ENCODE measurements at regions not wholly inside any gene's neighbourhood (a gene's known extent, or its start where the extent isn't known, plus 50 kb on each side); places are given as distances from the start of the nearest gene placed in this dataset.
"Not testable (repeated sequence)": the region's sequence is repeated elsewhere in the genome, so short reads cannot be mapped to it uniquely, and the experiment has no call there.

DNA sequence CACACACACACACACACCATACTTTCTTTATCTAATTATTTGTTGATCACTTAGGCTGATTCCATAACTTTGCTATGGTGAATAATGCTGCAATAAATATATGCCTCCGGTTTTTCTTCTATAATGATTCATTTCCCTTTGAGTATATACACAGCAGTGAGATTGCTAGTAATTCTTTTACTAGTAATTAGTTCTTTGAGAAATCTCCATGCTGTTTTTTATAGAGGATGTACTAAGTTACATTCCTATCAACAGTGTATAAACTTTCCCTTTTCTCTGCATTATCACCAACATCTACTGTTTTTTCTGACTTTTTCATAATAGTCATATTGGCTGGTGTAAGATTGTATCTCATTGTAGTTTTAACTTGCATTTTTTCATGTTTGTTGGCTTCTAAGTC lies 1405.1 kb downstream of the PCDH9 start:
- no peak for DNase-seq (ENCODE audit: low read depth in 2 of 2)

DNA sequence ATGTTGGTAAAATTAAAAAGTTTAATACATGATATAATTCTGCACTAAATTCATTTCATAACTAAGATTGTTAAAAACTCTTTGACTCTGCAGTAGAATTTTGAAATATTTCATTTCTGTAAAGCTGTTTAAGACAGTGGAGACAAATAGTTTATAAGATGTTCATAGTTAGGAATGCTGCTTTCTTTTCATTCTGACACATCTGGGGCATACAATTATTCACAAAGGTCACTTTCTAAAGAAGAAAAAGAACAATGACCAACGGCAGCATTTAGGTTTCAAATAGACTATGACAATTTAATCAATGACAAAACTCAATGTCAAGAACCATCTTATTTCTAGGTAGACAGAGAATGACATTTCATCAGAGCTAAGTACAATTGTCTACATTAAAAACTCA lies 1422.1 kb downstream of the PCDH9 start:
- DNase-seq (ENCODE audit: low read depth in 2 of 2): peak; percentile 2 to 5

DNA sequence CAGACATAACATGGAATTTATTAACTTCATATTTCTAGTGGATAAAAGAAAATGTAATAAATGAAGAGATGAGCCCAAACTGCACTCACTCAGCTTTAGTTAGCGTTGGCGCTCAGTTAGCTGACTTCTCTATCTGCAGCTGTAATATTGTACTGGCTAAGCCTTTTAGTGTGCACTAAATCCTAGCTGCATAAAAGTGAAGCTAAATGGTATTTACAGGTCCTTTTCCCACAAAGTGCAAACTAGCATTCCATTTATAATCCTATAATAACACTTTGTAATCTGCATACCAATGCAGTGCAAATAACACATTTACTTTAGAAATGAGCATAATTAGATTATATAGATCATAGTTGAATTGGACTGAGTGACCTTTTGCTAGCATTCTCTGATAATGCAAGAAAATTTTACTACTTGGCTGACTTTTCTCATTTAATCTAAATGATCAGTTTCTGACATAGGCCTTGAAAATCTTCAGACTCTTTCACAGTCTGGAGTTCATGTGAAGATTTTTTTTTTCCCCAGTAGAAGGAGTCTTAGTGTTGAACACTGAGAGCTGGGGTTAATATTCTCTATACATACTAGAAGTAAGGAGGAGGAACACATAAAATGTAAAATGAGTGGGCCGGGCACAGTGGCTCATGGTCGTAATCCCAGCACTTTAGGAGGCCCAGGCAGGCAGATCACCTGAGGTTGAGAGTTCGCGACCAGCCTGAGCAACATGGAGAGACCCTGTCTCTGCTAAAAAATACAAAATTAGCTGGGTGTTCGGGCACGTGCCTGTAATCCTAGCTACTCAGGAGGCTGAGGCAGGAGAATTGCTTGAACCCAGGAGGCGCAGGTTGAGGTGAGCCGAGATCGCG lies 1426.4 kb downstream of the PCDH9 start:
- no peak for DNase-seq (ENCODE audit: low read depth in 2 of 2)

DNA sequence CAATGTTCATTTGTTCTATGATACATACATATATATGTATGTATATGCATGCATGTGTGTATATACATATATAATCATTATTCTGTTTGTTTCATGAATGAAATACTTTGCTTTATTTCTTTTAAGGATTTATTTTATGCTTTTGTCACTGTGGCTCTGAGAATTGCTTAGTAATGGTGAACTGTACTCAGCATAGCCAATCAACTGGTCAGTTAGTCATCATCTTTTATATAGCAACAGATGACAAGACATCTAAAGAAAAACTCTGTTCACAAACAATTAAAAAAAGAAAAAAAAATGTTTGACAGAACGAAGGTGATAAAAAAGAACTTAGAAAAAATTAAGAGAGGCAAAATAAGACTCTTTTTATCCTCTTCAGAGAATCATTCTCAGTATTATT lies 1440.3 kb downstream of the PCDH9 start:
- no peak for DNase-seq (ENCODE audit: low read depth in 2 of 2)

DNA sequence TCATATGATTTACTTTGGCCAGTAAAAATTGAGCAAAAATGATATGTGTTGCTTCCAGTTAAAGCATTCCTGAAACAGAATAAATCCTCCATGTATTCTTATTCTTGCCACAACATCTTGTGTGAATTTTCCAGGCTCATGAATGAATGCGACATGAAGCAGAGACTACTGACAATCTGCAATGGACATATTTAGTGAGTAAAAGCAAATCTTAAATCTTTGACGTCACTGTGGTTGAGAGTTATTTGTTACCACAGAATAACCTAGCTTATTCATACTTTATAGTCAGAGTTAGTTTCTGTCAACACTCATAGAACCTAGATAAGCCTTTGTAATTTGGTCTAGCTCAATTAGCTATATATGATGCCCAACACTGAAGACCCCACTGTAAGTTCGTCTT lies 1443.1 kb downstream of the PCDH9 start:
- peak; percentile 9 to 20 for DNase-seq (ENCODE audit: low read depth in 2 of 2)

DNA sequence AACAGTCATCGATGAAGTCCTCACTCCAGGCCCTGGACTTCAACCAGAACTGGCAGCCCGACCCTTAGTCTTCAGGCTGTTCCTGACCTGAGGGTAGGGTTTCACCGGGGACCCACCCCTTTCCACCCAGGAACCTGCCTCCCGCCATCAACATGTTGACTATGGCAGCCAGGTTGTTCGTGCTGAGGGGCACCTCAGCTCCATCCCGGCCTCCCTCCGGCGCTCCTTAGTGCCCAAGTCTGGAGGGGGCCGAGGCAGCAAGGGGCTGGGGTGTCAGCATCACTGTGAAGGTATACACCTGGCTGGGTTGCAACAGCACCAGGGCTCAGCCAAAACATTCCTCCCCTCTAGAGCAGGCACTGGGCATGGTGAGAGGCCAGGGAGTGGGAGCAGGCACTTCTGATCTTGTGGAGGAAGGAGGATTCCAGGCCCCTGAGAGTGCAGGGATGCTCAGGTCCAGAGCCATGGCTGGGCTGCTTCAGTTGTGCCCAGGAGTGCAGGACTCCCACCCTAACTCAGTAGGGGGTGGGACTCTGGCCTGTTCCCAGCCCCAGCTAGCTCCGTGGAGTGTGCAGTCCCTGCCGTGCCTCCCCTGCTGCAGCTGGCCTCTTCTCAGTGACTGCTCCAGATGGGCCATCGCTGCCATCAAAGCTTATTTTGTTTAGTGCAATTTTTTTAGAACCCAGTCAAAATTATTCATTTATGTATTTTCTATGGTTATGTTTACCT lies 1445.9 kb downstream of the PCDH9 start:
- DNase-seq (ENCODE audit: low read depth in 2 of 2): no peak

DNA sequence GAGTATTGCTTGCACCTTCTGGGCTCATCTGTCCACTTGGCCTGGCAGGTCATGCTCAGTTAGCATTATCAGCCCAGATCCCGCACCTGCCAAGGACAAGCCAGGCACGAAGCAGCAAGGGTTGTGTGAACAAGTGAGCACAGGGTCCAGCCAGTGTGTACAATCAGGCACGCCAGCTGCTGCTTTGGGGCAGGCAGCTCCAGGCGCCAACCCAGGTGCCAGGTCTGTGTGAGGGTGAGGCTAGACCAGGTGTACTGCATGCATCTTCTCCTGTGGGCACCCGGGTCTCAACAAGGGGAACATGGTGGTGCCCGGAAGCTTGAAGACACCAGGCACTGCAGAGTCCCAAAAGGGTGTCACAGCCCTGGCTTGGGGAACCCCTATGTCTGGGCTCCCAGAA lies 1446.8 kb downstream of the PCDH9 start:
- DNase-seq (ENCODE audit: low read depth in 2 of 2): no peak

DNA sequence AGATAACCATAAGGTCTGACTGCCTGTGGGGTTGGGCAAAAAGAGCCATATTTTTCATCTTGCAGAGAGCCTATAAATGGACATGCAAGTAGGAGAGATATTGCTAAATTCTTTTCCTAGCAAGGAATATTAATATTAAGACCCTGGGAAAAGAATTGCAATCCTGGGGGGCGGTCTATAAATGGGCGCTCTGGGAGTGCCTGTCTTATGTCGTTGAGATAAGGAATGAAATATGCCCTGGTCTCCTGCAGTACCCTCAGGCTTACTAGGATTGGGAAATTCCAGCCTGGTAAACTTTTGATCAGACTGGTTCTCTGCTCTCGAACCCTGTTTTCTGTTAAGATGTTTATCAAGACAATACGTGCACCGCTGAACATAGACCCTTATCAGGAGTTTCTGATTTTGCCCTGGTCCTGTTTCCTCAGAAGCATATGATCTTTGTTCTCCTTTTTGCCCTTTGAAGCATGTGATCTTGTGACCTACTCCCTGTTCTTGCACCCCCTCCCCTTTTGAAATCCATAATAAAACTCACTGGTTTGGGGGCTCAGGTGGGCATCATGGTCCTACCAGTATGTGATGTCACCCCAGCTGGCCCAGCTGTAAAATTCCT lies 1458.3 kb downstream of the PCDH9 start:
- DNase-seq (ENCODE audit: low read depth in 2 of 2): not testable (repeated sequence)

DNA sequence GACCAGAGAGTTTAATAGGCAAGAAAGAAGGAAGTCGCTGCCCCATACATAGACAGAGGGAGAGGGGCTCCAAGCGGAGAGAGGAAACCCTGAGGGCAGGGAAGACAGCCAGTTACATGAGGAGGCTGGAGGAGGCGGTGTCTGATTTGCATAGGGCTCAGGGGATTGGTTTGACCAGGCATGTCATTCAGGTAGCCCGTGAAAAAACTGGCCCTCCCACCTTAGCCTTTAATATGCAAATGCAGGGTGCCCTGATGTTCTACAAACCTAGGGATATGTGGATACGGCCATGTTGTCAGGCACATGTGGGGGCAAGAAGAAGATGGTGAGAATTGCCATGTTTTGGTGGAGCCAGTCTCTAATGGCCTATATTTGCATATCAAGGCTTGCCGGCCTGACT lies 1461.6 kb downstream of the PCDH9 start:
- no peak for DNase-seq (ENCODE audit: low read depth in 2 of 2)

DNA sequence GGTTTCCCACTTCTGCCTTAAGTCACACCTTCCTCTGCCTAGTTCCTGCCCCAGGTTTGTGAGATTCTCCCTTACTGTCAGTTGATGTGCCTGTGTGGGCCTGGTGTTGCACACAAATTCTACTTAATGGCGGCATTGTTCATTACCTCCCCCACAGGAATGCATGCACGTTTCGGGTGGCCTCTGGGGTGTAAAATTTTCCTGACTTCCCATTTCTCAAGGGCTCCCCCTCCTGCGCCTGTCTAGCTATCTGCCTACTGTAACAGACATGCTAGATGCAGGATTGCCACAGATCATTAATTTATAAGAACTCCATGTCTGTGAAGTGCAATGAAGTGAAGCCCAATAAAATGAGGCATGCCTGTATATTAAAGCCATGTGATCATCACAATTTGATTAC lies 1466.3 kb downstream of the PCDH9 start:
- no peak for DNase-seq (ENCODE audit: low read depth in 2 of 2)

DNA sequence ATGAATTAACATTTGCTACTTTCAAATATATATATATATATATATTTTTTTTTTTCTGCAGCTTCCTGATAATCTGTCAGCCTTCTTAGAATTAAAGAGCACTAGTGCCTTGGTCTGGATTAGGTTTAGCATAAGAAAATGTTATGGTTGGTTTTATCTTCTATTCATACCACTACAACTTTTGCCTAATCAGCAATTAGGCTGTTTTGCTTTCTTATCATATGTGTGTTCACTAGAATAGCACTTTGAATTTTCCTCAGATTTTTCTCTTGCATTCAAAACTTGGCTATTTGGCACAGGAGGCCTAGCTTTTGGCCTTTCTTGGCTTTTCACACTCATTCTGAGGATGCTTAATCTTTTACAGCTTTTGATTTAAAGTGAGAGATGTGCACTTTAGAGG lies 1468.1 kb downstream of the PCDH9 start:
- no peak for DNase-seq (ENCODE audit: low read depth in 2 of 2)

DNA sequence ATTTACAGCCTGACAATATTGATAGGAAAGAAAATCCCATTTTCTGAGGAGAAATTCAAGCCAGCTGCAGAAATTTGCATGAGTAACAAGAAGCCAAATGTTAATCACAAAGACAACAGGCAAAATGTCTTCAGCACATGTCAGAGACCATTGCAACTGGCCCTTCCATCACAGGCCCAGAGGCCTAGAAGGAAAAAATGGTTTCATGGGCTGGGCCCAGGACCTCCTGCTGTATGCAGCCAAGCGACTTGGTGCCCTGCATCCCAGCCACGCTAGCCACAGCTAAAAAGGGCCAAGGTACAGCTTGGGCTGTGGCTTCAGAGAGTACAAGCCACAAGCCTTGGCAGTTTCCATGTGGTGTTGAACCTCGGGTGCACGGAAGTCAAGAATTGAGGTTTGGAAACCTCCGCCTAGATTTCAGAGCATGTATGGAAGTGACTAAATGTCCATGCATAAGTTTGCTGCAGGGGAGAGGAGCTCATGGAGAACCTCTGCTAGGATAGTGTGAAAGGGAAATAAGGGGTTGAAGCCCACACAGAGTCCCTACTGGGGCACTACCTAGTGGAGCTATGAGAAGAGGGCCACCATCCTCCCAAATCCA lies 1474.0 kb downstream of the PCDH9 start:
- no peak for DNase-seq (ENCODE audit: low read depth in 2 of 2)

DNA sequence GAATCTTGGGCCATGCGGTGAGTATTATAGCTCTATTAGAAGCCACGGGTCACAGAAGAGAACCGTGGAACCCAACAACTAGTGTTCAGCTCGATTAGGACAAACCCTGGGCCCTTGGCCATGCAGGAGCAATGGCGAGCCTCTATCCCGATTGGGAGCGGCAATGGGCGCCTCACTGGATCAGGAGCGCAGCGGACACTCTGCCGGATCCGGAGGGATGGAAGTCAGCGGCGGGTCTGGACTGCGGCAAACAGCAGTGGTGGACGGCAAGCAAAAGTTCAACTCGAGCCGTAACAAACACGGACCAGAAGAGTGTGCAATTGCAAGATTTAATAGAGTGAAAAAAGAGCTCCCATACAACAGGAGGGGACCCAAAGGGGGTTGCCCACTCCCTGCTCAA lies 1481.9 kb downstream of the PCDH9 start:
- DNase-seq (ENCODE audit: low read depth in 2 of 2): no peak

DNA sequence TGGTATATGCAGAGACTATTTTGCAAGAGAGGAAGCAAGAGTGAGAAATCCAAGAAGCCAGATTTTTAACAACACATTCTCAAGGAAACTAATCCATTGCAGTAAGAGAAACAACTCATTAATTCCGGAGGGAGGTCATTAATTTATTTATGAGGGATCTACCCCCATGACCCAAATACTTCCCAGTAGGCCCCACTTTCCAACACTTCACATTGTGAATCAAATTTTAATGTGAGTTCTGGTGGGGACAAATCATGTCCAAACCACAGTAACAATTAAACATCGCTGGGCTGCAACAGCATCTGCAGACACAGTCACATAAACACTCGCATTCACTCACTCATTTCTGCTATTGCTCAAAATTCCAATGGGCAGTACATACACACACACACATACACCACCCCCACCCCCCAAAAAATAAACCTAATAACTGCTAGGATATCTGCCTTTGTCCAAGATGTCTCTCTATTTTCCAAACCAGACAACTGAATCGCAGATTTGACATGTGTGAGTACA lies 1483.7 kb downstream of the PCDH9 start:
- DNase-seq (ENCODE audit: low read depth in 2 of 2): no peak

DNA sequence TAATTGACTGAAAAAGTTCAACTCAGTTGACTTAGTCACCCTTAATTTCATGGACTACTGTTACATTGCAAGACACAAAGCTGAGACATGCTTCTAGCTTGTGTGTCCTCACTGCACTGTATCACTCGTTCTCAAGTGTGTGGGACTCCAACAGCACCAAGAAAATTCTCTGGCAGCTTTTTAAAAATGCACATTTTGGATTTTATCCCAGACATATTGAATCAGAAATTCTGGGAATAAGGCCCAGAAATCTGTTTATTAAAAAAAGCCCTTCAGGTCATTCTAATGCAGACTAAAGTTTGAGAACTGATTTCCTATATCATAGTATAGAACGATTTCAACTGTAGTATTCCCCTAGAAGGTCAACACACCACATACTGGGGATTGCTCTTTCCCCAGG lies 1485.3 kb downstream of the PCDH9 start:
- peak; percentile 56 to 63 for DNase-seq (ENCODE audit: low read depth in 2 of 2)

DNA sequence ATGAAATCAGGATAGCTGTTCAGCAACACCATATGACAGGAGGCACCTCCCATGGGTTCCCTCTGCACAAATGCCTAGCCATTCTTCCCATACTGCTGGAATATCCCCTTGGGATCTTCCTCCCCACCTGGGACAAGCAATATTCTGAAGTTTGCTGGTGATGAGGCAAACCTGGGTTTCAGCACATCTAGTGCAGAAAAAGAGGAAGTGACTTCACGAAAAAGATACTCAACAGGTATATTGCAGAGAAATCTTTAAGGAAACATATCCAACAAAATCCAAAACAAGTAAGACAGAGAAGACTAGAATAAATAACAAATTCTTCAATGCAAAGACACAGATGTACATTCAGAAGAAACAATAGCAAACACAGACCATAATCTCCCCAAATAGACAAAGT lies 1497.0 kb downstream of the PCDH9 start:
- DNase-seq (ENCODE audit: low read depth in 2 of 2): no peak

DNA sequence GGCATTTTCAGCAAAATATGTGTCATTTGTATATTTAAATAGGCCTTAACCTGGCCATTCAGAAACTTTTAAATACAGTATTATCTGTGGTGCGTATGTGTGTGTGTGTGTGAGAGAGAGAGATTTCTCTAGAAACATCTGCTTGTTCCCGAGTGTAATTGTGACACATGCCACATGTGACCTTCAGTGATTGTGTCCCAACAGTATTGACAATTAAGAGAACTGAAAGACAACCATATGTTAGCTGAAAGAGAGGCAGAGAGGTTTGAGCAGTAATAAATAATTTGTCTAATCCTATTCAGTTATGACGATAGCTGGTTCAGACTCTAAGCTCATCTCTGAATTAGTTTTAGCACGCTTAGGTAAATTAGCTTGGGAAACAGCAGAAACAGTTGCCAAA lies 1503.1 kb downstream of the PCDH9 start:
- no peak for DNase-seq (ENCODE audit: low read depth in 2 of 2)

DNA sequence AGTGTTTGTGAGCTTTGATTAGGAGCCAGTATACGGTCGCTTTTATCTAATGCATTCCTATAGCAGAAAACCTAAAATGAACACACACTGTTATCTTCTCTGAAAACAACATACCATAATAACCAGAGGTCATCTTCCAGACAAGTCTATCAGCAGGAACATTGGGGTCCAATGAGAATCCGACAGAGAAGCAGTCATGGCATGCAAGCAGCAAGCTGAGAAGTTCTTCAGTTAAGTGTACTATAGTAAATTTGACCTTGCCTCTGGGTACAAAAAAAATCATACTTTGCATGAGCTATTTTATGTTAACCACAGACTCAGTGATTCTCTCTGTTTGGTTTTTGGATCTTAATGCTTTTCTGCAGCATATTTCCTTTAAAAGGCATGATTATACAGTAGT lies 1505.1 kb downstream of the PCDH9 start:
- DNase-seq (ENCODE audit: low read depth in 2 of 2): peak in 1 of 2 experiments; percentile 5

DNA sequence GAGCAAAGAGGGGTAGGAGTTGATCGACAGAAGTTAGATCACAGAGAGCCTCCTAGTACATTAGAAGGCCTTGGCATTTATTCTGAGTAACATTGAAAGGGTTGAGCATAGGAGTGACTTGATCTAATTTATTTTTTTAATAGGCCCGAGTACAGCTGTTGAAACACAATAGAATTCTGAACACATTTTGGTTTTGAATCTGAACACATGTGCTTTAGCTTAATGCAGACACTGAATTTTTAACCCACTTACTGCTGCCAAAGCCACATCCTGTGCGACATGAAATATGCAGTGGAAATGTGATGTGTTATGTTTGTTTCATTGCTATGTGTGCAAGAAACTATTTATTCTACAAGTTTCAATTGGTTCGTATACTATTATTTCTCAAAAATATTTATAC lies 1505.9 kb downstream of the PCDH9 start:
- peak; percentile 73 to 74 for DNase-seq (ENCODE audit: low read depth in 2 of 2)

DNA sequence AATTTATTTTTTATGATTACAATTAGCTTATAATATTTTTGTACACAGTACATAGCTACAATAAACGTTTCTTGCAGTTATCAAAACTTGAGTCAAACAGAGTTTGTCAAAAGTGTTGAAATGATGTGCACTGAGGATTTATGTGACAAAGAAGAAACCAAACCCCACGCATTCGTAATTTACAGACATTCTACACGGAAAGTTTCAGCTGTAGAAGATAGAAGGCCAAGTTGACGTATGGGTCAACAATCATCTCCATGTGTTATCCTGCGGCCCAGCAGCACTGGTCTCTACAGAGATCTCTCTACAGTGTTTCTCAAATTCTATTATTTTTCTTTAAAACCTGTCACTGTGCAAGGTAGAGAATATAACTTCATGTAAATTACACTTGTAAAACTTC lies 1507.6 kb downstream of the PCDH9 start:
- no peak for DNase-seq (ENCODE audit: low read depth in 2 of 2)

DNA sequence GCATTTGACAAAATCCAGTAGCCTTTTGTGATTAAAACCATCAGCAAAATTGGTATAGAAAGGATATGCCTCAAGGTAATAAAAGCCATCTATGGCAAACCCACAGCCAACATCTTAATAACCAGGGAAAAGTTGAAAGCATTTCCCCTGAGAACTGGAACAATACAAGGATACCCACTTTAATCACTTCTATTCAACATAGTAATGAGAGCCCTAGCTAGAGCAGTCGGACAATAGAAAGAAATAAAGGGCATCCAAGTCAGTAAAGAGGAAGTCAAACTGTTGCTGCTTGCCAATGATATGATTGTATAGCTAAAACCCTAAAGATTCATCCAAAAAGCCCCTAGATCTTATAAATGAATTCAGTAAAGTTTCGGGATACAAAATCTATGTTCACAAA lies 1510.3 kb downstream of the PCDH9 start:
- no peak for DNase-seq (ENCODE audit: low read depth in 2 of 2)

DNA sequence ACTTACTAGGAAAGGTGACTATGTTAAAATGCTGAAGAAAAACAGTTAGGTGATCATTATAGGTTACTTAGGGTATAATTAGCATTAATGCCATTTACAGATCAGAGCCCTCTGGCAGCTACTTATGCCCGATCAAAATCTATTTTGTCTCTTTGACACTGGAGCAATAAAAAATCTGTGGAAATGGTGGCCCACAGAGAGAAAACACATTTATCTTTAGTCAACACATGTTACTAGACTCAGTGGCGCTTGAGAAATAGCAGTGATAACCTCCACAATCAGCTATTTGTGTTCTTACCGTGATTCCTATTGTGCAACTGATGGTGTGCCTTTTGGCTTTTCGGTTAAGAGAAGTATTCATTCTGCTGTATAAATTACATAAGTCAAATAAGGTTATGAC lies 1519.6 kb downstream of the PCDH9 start:
- no peak for DNase-seq (ENCODE audit: low read depth in 2 of 2)

Data from fibroblast of skin of left quadriceps (primary cell).